ENCODE measurements at regions not wholly inside any gene's neighbourhood (a gene's known extent, or its start where the extent isn't known, plus 50 kb on each side); places are given as distances from the start of the nearest gene placed in this dataset.

- TF ChIP-seq MLLT1 (IDR thresholded peaks at IDR 0.05): no peak
- TF ChIP-seq FOXM1 (IDR thresholded peaks at IDR 0.05; ENCODE audit: low read depth, low read length): no peak
- TF ChIP-seq RAD21 (IDR thresholded peaks at IDR 0.05; ENCODE audit: insufficient read depth, low read depth, low read length): no peak
- TF ChIP-seq SREBF2 (IDR thresholded peaks at IDR 0.05; ENCODE audit: low read length): no peak
- no peak for TF ChIP-seq MAX (IDR thresholded peaks at IDR 0.05; ENCODE audit: low read depth, low read length)
- no peak for TF ChIP-seq TARDBP (IDR thresholded peaks at IDR 0.05; ENCODE audit: borderline replicate concordance)
- no peak for TF ChIP-seq SRF (IDR thresholded peaks at IDR 0.05; ENCODE audit: low read depth in 2 of 2, low read length in 2 of 2)
Measured at GRCh38 chr6:132190815-132191175, 210.5 kb downstream of the MOXD1 start (continued).

GRCh38 chr6:132190097-132190814, 211.0 kb downstream of the MOXD1 start:
- Histone ChIP-seq H3K4me1 (ENCODE audit: control insufficient read depth, insufficient read depth, low read length) (no peaks in the 10 kb centered on the region), H3K27me3 (replicated peaks in 1 of 2; ENCODE audit: control insufficient read depth in 2 of 2, insufficient read depth in 2 of 2, low read length in 1 of 2) (no peaks in the 10 kb centered on the region), H3K4me3 (no peak overlapping the region), H3K27ac (ENCODE audit: control insufficient read depth, insufficient read depth) (no peak overlapping the region), H3K9me3 (replicated peaks; ENCODE audit: control insufficient read depth, insufficient read depth, low read length) (no peaks in the 10 kb centered on the region), H2AFZ (ENCODE audit: control insufficient read depth, low read depth, low read length) (no peak overlapping the region), H3K36me3 (ENCODE audit: control insufficient read depth in 2 of 2, insufficient read depth in 2 of 2, low read length in 1 of 2) (no peaks in the 10 kb centered on the region), H4K20me1 (ENCODE audit: control insufficient read depth, insufficient read depth) (no peaks in the 10 kb centered on the region), H3K79me2 (ENCODE audit: control insufficient read depth, insufficient read depth, low read length) (no peaks in the 10 kb centered on the region), H3K9ac (ENCODE audit: control insufficient read depth, insufficient read depth, low read length) (no peak overlapping the region), H3K4me2 (ENCODE audit: control insufficient read depth, insufficient read depth) (no peak overlapping the region)
- RAD21 ChIA-PET (ENCODE audit: unreplicated experiment): no interaction called here
- SMC1A ChIA-PET (ENCODE audit: uncharacterized antibody, unreplicated experiment): no interaction called here
- intact Hi-C loops (cut with micrococcal nuclease; ENCODE audit: unreplicated experiment) (no loop called here), in situ Hi-C loops (cut with MboI) (no loop called here)
- CTCF ChIA-PET: no interaction called here
- POLR2A ChIA-PET: no interaction called here
- no peak for TF ChIP-seq MEF2A (IDR thresholded peaks at IDR 0.05; ENCODE audit: insufficient read depth, low read depth, low read length)
- TF ChIP-seq ZNF217 (IDR thresholded peaks at IDR 0.05): no peak
- peak; percentile 63 for TF ChIP-seq RUNX3 (IDR thresholded peaks at IDR 0.05; ENCODE audit: low read length)
- TF ChIP-seq, protein P1, sequence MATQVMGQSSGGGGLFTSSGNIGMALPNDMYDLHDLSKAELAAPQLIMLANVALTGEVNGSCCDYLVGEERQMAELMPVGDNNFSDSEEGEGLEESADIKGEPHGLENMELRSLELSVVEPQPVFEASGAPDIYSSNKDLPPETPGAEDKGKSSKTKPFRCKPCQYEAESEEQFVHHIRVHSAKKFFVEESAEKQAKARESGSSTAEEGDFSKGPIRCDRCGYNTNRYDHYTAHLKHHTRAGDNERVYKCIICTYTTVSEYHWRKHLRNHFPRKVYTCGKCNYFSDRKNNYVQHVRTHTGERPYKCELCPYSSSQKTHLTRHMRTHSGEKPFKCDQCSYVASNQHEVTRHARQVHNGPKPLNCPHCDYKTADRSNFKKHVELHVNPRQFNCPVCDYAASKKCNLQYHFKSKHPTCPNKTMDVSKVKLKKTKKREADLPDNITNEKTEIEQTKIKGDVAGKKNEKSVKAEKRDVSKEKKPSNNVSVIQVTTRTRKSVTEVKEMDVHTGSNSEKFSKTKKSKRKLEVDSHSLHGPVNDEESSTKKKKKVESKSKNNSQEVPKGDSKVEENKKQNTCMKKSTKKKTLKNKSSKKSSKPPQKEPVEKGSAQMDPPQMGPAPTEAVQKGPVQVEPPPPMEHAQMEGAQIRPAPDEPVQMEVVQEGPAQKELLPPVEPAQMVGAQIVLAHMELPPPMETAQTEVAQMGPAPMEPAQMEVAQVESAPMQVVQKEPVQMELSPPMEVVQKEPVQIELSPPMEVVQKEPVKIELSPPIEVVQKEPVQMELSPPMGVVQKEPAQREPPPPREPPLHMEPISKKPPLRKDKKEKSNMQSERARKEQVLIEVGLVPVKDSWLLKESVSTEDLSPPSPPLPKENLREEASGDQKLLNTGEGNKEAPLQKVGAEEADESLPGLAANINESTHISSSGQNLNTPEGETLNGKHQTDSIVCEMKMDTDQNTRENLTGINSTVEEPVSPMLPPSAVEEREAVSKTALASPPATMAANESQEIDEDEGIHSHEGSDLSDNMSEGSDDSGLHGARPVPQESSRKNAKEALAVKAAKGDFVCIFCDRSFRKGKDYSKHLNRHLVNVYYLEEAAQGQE (IDR thresholded peaks at IDR 0.05; ENCODE audit: low read depth, low read length): no peak
- FAIRE-seq (no peak), DNase-seq (ENCODE audit: low read depth, low spot score) (no peak), ATAC-seq (0 out of 3 replicates have a peak, but pooled peaks have one; percentile 29)
- 0% methylated on average over 4 of the region's 4 CpGs for WGBS (ENCODE audit: insufficient coverage, insufficient replicate concordance, low lambda C conversion rate, missing lambda C conversion rate)
- BruUV-seq (replicated peaks): no TSS peak

All from GM12878 (cell line).